ENCODE measurements at regions not wholly inside any gene's neighbourhood (a gene's known extent, or its start where the extent isn't known, plus 50 kb on each side); places are given as distances from the start of the nearest gene placed in this dataset.

GRCh38 chr9:28518439-28518838 lies 945.2 kb upstream of the C9orf72 start:
- TF ChIP-seq POLR2A (IDR thresholded peaks at IDR 0.05) (no peak), CTCF (IDR thresholded peaks at IDR 0.05) (no peak)

Measured in right lobe of liver (tissue), 4 donors.